Neural cell (in vitro differentiated cells): ENCODE measurements at regions not wholly inside any gene's neighbourhood (a gene's known extent, or its start where the extent isn't known, plus 50 kb on each side); places are given as distances from the start of the nearest gene placed in this dataset.

Experiments used
- H2AFZ ChIP-seq: fragments of 200-600, 300-800 bp; sonication (generic), shearing (Covaris generic); 2 replicates; pipeline ENCODE4 v1.6.0; 2014; ENCODE audit warnings: low read depth, mild to moderate bottlenecking, antibody characterized with exemption, low read length, moderate library complexity
- H3F3A ChIP-seq: fragments of 200-600 bp; shearing (Covaris generic); 2 replicates; pipeline ENCODE4 v1.6.1; 2016; ENCODE audit warnings: mild to moderate bottlenecking, moderate library complexity, mixed read lengths, antibody characterized with exemption, low read length; ENCODE audit not compliant: insufficient read depth, poor library complexity, severe bottlenecking
- H3K27ac ChIP-seq: fragments of 200-600, 300-800 bp; sonication (generic), shearing (Covaris generic); 2 replicates; pipeline ENCODE4 v1.5.1; 2014; ENCODE audit warnings: mild to moderate bottlenecking, low read length, moderate library complexity
- H3K27me3 ChIP-seq: fragments of 300-800, 200-600 bp; sonication (generic), shearing (Covaris generic); 2 replicates; pipeline ENCODE4 v1.6.0; 2014; ENCODE audit warnings: mild to moderate bottlenecking, low read depth, low read length, moderate library complexity; ENCODE audit not compliant: insufficient read depth
- H3K36me3 ChIP-seq: fragments of 300-800, 200-600 bp; sonication (generic), shearing (Covaris generic); 2 replicates; pipeline ENCODE4 v1.5.1; 2014; ENCODE audit warnings: mild to moderate bottlenecking, antibody characterized with exemption, low read length, moderate library complexity; ENCODE audit not compliant: insufficient read depth
- H3K4me2 ChIP-seq: fragments of 300-800, 200-600 bp; sonication (generic), shearing (Covaris generic); 2 replicates; pipeline ENCODE4 v1.6.0; 2014; ENCODE audit warnings: mild to moderate bottlenecking, low read length
- H3K4me3 ChIP-seq: fragments of 300-800, 200-600 bp; sonication (generic), shearing (Covaris generic); 2 replicates; pipeline ENCODE4 v1.5.1; 2014; ENCODE audit warnings: mild to moderate bottlenecking, low read length, moderate library complexity
- H3K79me2 ChIP-seq: fragments of 200-600 bp; shearing (Covaris generic); replicated peaks from 2 replicates; pipeline ENCODE4 v1.6.0; 2014; ENCODE audit warnings: mild to moderate bottlenecking, low read length, moderate library complexity; ENCODE audit not compliant: insufficient read depth
- H3K9ac ChIP-seq: fragments of 300-800, 200-600 bp; sonication (generic), shearing (Covaris generic); 2 replicates; pipeline ENCODE4 v1.6.1; 2016; ENCODE audit warnings: mild to moderate bottlenecking, low read length, mixed read lengths
- H3K9me2 ChIP-seq: fragments of 200-600 bp; shearing (Covaris generic); 2 replicates; pipeline ENCODE4 v1.6.1; 2016; ENCODE audit warnings: mild to moderate bottlenecking, low read length, mixed read lengths; ENCODE audit not compliant: insufficient read depth
- H3K9me3 ChIP-seq: fragments of 200-600, 300-800 bp; sonication (generic), shearing (Covaris generic); 2 replicates; pipeline ENCODE4 v1.6.1; 2016; ENCODE audit warnings: mild to moderate bottlenecking, mixed run types, low read length, moderate library complexity, mixed read lengths
- H4K20me1 ChIP-seq: fragments of 200-600 bp; shearing (Covaris generic); 2 replicates; pipeline ENCODE4 v1.6.1; 2016; ENCODE audit warnings: mild to moderate bottlenecking, mixed run types; ENCODE audit not compliant: insufficient read depth
- EP300 ChIP-seq: fragments of 450-650 bp; conservative IDR thresholded peaks from 2 replicates; pipeline ENCODE4 v1.6.1; 2014; ENCODE audit warnings: antibody characterized with exemption, mild to moderate bottlenecking, moderate library complexity; ENCODE audit not compliant: poor library complexity, severe bottlenecking
- EZH2 ChIP-seq: fragments of 200-600, 300-800 bp; shearing (Covaris generic), sonication (generic); IDR thresholded peaks from 2 replicates; pipeline ENCODE4 v1.6.1; 2014; ENCODE audit warnings: antibody characterized with exemption, low read length, borderline replicate concordance, mild to moderate bottlenecking; ENCODE audit not compliant: insufficient read depth, poor library complexity, severe bottlenecking
- MXI1 ChIP-seq: fragments of 450-650 bp; conservative IDR thresholded peaks from 2 replicates; pipeline ENCODE4 v1.6.1; 2014; ENCODE audit warnings: antibody characterized with exemption, mild to moderate bottlenecking; ENCODE audit not compliant: poor library complexity, severe bottlenecking
- POLR2AphosphoS5 ChIP-seq: IDR thresholded peaks from 2 replicates; pipeline ENCODE4 v1.6.1; 2012
- RAD21 ChIP-seq: fragments of 450-650 bp; conservative IDR thresholded peaks from 2 replicates; pipeline ENCODE4 v1.6.1; 2014; ENCODE audit warnings: antibody characterized with exemption, mild to moderate bottlenecking, moderate library complexity
- SMC3 ChIP-seq: fragments of 450-650 bp; conservative IDR thresholded peaks from 2 replicates; pipeline ENCODE4 v1.6.1; 2014; ENCODE audit warnings: antibody characterized with exemption, mild to moderate bottlenecking, moderate library complexity; ENCODE audit not compliant: poor library complexity
- TAF1 ChIP-seq: IDR thresholded peaks from 2 replicates; pipeline ENCODE4 v1.6.1; 2012; ENCODE audit warnings: low read depth
- TF ChIP-seq, protein P1 (sequence below): fragments of 450-650 bp; IDR thresholded peaks from 2 replicates; pipeline ENCODE4 v1.5.1; 2014; ENCODE audit warnings: antibody characterized with exemption, mild to moderate bottlenecking, moderate library complexity; ENCODE audit not compliant: poor library complexity, severe bottlenecking
- TF ChIP-seq, protein P2 (sequence below): IDR thresholded peaks from 2 replicates; pipeline ENCODE4 v1.6.1; 2012; ENCODE audit warnings: borderline replicate concordance

- no peak for TF ChIP-seq EP300
These were observed 215.8 kb downstream of the NDUFA10 start (continued) for GRCh38 chr2:239809391-239809790.

DNA sequence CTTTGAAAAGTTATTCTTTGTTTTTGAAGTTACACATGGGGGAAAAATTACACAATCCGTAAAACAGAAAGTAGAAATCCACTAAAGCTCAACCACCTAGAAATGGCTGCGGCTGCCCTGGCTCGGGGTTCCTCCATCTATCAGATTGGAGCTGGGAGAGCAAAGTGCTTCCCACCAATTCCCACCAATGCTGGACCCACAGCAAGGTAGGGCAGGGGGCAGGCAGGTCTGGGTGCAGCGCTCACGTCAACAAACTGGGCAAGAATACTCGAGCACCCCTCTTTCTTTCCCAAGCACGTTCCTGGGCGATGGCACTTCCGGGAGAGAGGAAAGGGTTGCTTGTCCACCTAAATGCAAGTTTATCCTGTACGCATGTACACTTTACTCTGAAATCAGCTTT lies 217.6 kb downstream of the NDUFA10 start:
- Histone ChIP-seq H3K4me3 (no peak overlapping the region), H3K9me2 (no peaks in the 10 kb centered on the region), H3K9me3 (no peaks in the 10 kb centered on the region), H3K4me2 (no peak overlapping the region), H3K36me3 (no peaks in the 10 kb centered on the region), H3F3A (no peaks in the 10 kb centered on the region), H3K79me2 (no peaks in the 10 kb centered on the region), H3K27ac (no peak overlapping the region), H4K20me1 (no peaks in the 10 kb centered on the region), H2AFZ (no peak overlapping the region), H3K9ac (no peak overlapping the region), H3K27me3 (no peaks in the 10 kb centered on the region)
- TF ChIP-seq, protein P1, sequence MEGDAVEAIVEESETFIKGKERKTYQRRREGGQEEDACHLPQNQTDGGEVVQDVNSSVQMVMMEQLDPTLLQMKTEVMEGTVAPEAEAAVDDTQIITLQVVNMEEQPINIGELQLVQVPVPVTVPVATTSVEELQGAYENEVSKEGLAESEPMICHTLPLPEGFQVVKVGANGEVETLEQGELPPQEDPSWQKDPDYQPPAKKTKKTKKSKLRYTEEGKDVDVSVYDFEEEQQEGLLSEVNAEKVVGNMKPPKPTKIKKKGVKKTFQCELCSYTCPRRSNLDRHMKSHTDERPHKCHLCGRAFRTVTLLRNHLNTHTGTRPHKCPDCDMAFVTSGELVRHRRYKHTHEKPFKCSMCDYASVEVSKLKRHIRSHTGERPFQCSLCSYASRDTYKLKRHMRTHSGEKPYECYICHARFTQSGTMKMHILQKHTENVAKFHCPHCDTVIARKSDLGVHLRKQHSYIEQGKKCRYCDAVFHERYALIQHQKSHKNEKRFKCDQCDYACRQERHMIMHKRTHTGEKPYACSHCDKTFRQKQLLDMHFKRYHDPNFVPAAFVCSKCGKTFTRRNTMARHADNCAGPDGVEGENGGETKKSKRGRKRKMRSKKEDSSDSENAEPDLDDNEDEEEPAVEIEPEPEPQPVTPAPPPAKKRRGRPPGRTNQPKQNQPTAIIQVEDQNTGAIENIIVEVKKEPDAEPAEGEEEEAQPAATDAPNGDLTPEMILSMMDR: no peak
- TF ChIP-seq, protein P2, sequence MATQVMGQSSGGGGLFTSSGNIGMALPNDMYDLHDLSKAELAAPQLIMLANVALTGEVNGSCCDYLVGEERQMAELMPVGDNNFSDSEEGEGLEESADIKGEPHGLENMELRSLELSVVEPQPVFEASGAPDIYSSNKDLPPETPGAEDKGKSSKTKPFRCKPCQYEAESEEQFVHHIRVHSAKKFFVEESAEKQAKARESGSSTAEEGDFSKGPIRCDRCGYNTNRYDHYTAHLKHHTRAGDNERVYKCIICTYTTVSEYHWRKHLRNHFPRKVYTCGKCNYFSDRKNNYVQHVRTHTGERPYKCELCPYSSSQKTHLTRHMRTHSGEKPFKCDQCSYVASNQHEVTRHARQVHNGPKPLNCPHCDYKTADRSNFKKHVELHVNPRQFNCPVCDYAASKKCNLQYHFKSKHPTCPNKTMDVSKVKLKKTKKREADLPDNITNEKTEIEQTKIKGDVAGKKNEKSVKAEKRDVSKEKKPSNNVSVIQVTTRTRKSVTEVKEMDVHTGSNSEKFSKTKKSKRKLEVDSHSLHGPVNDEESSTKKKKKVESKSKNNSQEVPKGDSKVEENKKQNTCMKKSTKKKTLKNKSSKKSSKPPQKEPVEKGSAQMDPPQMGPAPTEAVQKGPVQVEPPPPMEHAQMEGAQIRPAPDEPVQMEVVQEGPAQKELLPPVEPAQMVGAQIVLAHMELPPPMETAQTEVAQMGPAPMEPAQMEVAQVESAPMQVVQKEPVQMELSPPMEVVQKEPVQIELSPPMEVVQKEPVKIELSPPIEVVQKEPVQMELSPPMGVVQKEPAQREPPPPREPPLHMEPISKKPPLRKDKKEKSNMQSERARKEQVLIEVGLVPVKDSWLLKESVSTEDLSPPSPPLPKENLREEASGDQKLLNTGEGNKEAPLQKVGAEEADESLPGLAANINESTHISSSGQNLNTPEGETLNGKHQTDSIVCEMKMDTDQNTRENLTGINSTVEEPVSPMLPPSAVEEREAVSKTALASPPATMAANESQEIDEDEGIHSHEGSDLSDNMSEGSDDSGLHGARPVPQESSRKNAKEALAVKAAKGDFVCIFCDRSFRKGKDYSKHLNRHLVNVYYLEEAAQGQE: no peak
- TF ChIP-seq MXI1: no peak
- TF ChIP-seq EZH2: no peak
- no peak for TF ChIP-seq TAF1
- TF ChIP-seq RAD21: no peak
- TF ChIP-seq POLR2AphosphoS5: no peak
- no peak for TF ChIP-seq SMC3
- TF ChIP-seq EP300: no peak

DNA sequence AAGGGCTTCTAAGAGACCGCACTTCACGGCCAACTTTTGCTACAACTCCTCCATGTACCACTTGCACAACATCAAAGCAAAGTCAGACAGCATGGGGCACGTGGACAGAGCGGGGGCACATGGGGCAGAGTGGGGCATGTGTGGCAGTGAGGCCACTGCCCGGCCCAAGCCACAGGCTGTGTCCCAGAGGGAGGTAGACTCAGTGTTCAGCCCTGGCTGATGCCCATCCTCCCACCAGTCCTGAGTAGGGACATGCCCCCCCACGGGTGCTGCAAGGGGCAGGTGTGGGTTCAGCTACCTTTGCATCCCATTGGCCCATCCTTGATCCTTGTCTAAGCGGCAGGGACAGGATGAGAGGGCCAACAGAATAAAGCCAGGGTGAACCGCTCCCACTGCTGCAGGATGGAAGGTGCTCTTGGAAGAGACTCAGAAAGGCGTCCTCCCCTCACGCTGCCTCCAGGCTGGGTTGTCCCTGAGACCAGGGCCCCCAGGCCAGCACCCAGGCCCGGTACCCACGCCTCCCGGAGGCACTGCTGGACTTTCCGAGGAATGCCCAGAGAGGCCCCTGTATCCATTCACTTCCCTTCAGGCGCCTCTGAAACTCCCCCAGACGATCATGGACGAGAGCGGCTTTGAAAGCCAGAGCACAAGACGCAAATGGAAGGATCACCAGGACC lies 218.2 kb downstream of the NDUFA10 start:
- no peak overlapping the region for H3K4me2 ChIP-seq
- TF ChIP-seq TAF1 (no peak), EZH2 (no peak), MXI1 (no peak)
- TF ChIP-seq, protein P1: no peak

More for the DNA sequence above, 218.2 kb downstream of the NDUFA10 start:
- no peaks in the 10 kb centered on the region for H3K27me3 ChIP-seq
- H3K36me3 ChIP-seq: no peaks in the 10 kb centered on the region
- no peak overlapping the region for H3K9ac ChIP-seq
- no peaks in the 10 kb centered on the region for H3K79me2 ChIP-seq
- no peak overlapping the region for H3K27ac ChIP-seq
- no peaks in the 10 kb centered on the region for H4K20me1 ChIP-seq
- H3F3A ChIP-seq: no peaks in the 10 kb centered on the region
- no peaks in the 10 kb centered on the region for H3K9me3 ChIP-seq
- no peaks in the 10 kb centered on the region for H3K9me2 ChIP-seq
- H3K4me3 ChIP-seq: no peak overlapping the region
- no peak overlapping the region for H2AFZ ChIP-seq
